ENCODE measurements at regions not wholly inside any gene's neighbourhood (a gene's known extent, or its start where the extent isn't known, plus 50 kb on each side); places are given as distances from the start of the nearest gene placed in this dataset.

DNA sequence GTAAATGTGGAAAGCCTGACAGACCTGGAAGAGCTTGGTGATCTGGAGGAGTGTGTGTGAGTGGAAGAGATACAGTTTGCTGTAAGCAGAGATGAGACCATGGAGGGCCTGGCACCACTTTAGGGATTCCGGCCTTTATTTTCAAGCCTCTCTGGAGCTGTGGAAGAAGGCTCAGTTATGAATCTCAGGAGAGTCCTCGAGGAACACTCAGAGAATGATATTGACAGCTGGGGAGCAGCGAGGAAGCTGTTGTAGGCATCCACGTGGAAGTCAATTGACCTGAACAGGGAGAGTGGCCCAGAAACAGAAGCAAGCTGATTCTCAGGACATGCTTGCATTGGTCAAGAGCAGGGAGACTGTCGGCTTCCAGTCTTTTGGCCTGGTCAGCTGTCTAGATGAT, 108.4 kb upstream of the FOXQ1 start:
- Histone ChIP-seq H3K9me3 (ENCODE audit: control insufficient read depth, low read length) (no peaks in the 10 kb centered on the region), H3K27ac (ENCODE audit: insufficient read depth, low read length, poor library complexity, severe bottlenecking) (no peak overlapping the region), H3K36me3 (ENCODE audit: control insufficient read depth, insufficient read depth, low read length) (no peaks in the 10 kb centered on the region), H3K4me1 (ENCODE audit: control insufficient read depth, insufficient read depth, low read length, poor library complexity, severe bottlenecking) (no peaks in the 10 kb centered on the region), H3K27me3 (replicated peaks; ENCODE audit: control insufficient read depth, insufficient read depth, low read length, poor library complexity, severe bottlenecking) (no peaks in the 10 kb centered on the region), H3K4me3 (ENCODE audit: insufficient read depth, low read depth, low read length, poor library complexity, severe bottlenecking) (no peak overlapping the region)
- DNase-seq, result no peak

DNA sequence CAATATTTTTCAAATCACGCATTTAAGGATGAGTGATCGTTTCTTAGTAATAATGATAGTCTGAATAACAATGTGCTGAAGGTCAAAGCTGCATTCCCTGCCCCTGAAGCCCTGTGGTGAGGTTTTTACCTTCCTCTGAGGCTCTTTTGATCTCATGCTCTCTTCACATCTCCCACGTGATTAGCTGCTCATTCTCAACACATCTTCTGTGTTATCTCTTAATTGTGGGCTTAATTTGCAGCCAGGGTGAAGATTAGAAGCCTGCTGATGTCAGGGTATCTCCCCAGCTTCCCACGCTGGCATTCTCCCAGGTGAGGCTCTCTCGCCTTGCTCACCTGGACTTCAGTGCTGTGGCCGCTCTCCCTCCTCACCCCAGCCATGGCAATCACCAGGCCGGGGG, 109.7 kb upstream of the FOXQ1 start:
- DNase-seq, result no peak
- H3K27ac ChIP-seq (ENCODE audit: insufficient read depth, low read length, poor library complexity, severe bottlenecking), result no peak overlapping the region
- H3K4me3 ChIP-seq (ENCODE audit: insufficient read depth, low read depth, low read length, poor library complexity, severe bottlenecking), result no peak overlapping the region
- H3K27me3 ChIP-seq (replicated peaks; ENCODE audit: control insufficient read depth, insufficient read depth, low read length, poor library complexity, severe bottlenecking), result no peaks in the 10 kb centered on the region
- H3K4me1 ChIP-seq (ENCODE audit: control insufficient read depth, insufficient read depth, low read length, poor library complexity, severe bottlenecking), result no peaks in the 10 kb centered on the region
- H3K9me3 ChIP-seq (ENCODE audit: control insufficient read depth, low read length), result no peaks in the 10 kb centered on the region
- no peaks in the 10 kb centered on the region for H3K36me3 ChIP-seq (ENCODE audit: control insufficient read depth, insufficient read depth, low read length)

DNA sequence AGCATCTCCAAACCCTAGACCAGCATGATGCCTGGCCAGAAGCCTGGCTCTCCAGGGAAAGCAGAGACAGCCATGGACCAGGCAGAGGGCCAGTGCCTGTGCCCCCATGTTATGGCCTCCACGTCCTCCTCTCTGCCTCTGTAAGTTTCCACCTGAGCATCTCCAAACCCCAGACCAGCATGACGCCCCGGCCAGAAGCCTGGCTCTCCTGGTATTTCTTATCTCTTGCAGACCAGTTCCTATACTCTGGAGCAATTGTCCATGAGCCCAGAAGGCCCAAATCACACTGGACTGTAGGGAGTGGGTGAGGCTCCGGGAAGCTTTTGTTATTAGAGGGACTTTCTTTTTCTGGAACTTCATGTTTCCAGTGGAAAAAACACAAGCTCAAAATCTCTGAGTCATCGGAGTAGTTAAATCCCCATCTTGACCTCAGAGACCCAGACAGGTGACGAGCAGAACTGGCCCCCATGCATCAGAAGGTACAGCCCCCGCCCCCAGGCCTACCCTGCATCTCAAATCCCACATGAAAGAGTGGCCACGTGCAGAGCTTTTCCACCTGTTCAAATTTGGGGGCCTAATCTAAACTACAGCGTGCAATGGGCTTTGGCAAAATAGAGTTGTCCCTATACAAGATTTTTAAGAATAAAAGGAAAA, 110.2 kb upstream of the FOXQ1 start:
- no peaks in the 10 kb centered on the region for H3K4me1 ChIP-seq (ENCODE audit: control insufficient read depth, insufficient read depth, low read length, poor library complexity, severe bottlenecking)
- no peak for DNase-seq
- H3K27me3 ChIP-seq (replicated peaks; ENCODE audit: control insufficient read depth, insufficient read depth, low read length, poor library complexity, severe bottlenecking), result no peaks in the 10 kb centered on the region
- H3K27ac ChIP-seq (ENCODE audit: insufficient read depth, low read length, poor library complexity, severe bottlenecking), result no peak overlapping the region
- no peaks in the 10 kb centered on the region for H3K9me3 ChIP-seq (ENCODE audit: control insufficient read depth, low read length)
- no peak overlapping the region for H3K4me3 ChIP-seq (ENCODE audit: insufficient read depth, low read depth, low read length, poor library complexity, severe bottlenecking)
- H3K36me3 ChIP-seq (ENCODE audit: control insufficient read depth, insufficient read depth, low read length), result no peaks in the 10 kb centered on the region

DNA sequence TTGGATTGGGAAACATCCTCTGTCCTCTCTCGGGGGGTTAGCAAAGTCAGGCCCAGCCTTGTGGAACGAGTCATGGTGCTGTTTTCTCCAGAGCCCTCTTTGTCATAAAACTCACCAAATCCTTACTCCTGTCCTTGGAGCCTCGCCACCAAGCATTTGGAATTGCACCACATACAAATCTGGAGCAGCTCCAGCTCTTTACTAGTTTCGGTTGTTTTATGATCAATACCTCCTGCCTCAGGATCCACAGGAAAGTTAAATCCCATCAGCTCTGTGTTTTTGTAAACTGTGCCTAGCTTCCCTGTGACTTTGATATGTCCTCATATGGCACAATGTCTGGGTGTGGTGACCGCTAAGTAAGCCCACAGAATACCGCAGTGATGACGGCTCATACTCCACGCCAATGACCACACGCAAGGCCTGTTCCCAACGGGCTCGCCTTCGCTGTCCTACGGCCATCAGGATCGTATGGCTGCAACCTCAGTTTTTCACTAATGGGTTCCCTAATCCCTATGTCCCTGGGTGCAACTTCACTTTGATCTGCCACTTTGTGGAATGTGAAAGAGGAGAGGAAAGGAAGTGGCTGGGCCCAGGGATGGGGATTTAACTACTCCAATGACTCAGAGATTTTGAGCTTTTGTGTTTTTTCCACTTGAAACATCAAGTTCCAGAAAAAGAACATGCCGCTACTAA, 111.3 kb upstream of the FOXQ1 start:
- Histone ChIP-seq H3K27ac (ENCODE audit: insufficient read depth, low read length, poor library complexity, severe bottlenecking) (no peak overlapping the region), H3K36me3 (ENCODE audit: control insufficient read depth, insufficient read depth, low read length) (no peaks in the 10 kb centered on the region), H3K27me3 (replicated peaks; ENCODE audit: control insufficient read depth, insufficient read depth, low read length, poor library complexity, severe bottlenecking) (no peaks in the 10 kb centered on the region), H3K9me3 (ENCODE audit: control insufficient read depth, low read length) (no peaks in the 10 kb centered on the region), H3K4me3 (ENCODE audit: insufficient read depth, low read depth, low read length, poor library complexity, severe bottlenecking) (no peak overlapping the region), H3K4me1 (ENCODE audit: control insufficient read depth, insufficient read depth, low read length, poor library complexity, severe bottlenecking) (no peaks in the 10 kb centered on the region)
- no peak for DNase-seq

DNA sequence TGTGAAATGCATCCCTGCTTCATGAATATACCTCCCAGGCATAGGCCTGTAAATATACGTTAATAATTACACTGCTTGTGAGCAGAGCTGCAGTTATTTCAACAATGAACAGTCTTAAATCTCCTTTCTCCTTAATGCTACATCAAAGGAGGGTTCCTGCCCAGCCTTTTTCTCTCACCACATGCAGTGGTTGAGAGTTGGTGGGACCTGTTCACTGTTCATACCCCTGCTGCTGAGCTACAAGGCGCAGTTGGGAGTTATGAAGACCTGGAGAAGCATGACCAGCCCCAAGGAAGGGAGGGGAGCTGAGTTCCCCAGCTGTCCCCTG, 111.9 kb upstream of the FOXQ1 start:
- no peaks in the 10 kb centered on the region for H3K9me3 ChIP-seq (ENCODE audit: control insufficient read depth, low read length)
- no peaks in the 10 kb centered on the region for H3K36me3 ChIP-seq (ENCODE audit: control insufficient read depth, insufficient read depth, low read length)
- H3K27me3 ChIP-seq (replicated peaks; ENCODE audit: control insufficient read depth, insufficient read depth, low read length, poor library complexity, severe bottlenecking), result no peaks in the 10 kb centered on the region
- no peak overlapping the region for H3K27ac ChIP-seq (ENCODE audit: insufficient read depth, low read length, poor library complexity, severe bottlenecking)
- DNase-seq, result no peak
- no peak overlapping the region for H3K4me3 ChIP-seq (ENCODE audit: insufficient read depth, low read depth, low read length, poor library complexity, severe bottlenecking)
- no peaks in the 10 kb centered on the region for H3K4me1 ChIP-seq (ENCODE audit: control insufficient read depth, insufficient read depth, low read length, poor library complexity, severe bottlenecking)

DNA sequence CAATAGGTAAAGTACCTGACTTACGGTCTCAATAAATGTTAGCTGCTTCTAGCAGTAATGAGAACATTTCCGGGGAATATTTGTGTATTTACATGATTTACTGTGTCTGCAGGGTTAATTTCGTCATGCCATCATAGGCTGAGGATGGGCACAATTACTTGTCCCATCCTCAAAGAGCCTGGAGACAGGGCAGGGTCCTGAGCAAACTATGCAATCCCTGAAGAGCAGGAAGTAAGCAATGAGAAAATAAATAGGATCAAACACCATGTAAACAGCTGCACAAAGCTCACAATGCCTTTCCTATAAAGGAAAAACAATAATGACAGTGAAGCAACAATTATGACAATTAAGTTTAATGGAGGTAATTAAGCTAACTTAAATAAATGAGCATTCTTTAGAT, 114.6 kb upstream of the FOXQ1 start:
- Histone ChIP-seq H3K27me3 (replicated peaks; ENCODE audit: control insufficient read depth, insufficient read depth, low read length, poor library complexity, severe bottlenecking) (no peaks in the 10 kb centered on the region), H3K4me3 (ENCODE audit: insufficient read depth, low read depth, low read length, poor library complexity, severe bottlenecking) (no peak overlapping the region), H3K4me1 (ENCODE audit: control insufficient read depth, insufficient read depth, low read length, poor library complexity, severe bottlenecking) (no peaks in the 10 kb centered on the region), H3K27ac (ENCODE audit: insufficient read depth, low read length, poor library complexity, severe bottlenecking) (no peak overlapping the region), H3K9me3 (ENCODE audit: control insufficient read depth, low read length) (no peaks in the 10 kb centered on the region), H3K36me3 (ENCODE audit: control insufficient read depth, insufficient read depth, low read length) (no peaks in the 10 kb centered on the region)
- no peak for DNase-seq

DNA sequence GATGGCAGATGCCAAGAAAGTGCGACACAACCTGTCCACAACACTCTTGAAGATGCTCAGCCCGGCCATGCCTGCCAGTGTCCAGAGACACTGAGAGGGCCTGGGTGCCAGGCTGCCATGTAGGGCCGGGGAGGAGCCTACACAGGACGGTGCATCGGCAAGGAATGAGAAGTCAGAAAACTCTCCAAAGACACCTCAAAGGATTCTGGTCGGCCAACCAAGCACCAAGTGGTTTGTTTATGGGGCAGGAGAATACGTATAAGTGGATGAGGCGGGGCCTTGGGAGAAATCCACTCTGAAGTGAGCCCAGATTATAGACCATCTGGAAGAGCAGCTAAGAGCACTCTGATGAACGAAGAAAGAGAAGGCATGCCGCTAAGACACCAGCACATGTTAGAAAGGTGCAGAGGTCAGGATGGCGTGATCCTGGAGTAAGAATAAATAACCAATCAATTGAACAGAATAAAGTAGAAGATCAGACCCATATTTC, 120.7 kb upstream of the FOXQ1 start:
- Histone ChIP-seq H3K4me3 (ENCODE audit: insufficient read depth, low read depth, low read length, poor library complexity, severe bottlenecking) (no peak overlapping the region), H3K27me3 (replicated peaks; ENCODE audit: control insufficient read depth, insufficient read depth, low read length, poor library complexity, severe bottlenecking) (no peaks in the 10 kb centered on the region), H3K36me3 (ENCODE audit: control insufficient read depth, insufficient read depth, low read length) (no peaks in the 10 kb centered on the region), H3K27ac (ENCODE audit: insufficient read depth, low read length, poor library complexity, severe bottlenecking) (no peak overlapping the region), H3K9me3 (ENCODE audit: control insufficient read depth, low read length) (no peaks in the 10 kb centered on the region), H3K4me1 (ENCODE audit: control insufficient read depth, insufficient read depth, low read length, poor library complexity, severe bottlenecking) (no peaks in the 10 kb centered on the region)
- DNase-seq, result no peak

DNA sequence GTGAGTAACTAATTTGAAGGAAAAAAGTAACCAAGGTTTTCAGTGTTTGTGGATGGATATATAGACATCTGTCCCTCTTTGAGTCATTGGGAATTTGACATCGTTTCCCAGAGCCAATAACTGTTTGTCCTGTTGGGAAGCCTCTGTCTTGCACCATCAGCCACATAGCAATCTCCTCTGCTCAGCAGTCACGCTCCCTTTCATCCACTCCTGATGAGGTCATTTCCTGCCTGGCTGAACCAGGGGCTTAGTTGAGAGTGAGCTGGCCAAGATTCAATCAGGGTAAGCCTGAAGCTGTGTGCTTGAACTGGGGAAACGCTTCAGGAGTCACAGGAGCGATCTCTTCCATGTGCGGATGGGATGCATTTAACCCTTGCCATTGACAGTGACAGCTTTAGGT, 121.5 kb upstream of the FOXQ1 start:
- no peak for DNase-seq

DNA sequence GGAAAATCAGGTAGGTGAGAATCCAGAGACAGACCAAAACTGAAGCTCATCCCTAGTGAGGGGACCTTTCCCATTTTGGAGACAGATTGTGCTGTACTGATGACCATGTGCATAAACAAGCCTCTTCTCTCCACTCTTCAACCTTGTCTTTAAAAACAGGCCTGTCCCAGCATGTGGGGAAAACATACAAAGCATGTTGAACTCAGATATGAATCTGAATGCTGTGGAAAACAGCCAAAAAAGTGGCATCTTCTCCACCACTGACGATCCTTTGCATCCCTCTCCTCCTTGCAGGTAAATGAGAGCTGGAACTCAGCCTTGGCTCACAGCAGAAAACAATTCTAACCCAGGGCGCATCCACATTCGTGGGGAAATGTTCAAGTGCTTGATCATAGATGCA, 123.7 kb upstream of the FOXQ1 start:
- no peak for DNase-seq
- Histone ChIP-seq H3K27me3 (replicated peaks; ENCODE audit: control insufficient read depth, insufficient read depth, low read length, poor library complexity, severe bottlenecking) (no peaks in the 10 kb centered on the region), H3K9me3 (ENCODE audit: control insufficient read depth, low read length) (no peaks in the 10 kb centered on the region), H3K4me1 (ENCODE audit: control insufficient read depth, insufficient read depth, low read length, poor library complexity, severe bottlenecking) (no peaks in the 10 kb centered on the region), H3K4me3 (ENCODE audit: insufficient read depth, low read depth, low read length, poor library complexity, severe bottlenecking) (no peak overlapping the region), H3K27ac (ENCODE audit: insufficient read depth, low read length, poor library complexity, severe bottlenecking) (no peak overlapping the region), H3K36me3 (ENCODE audit: control insufficient read depth, insufficient read depth, low read length) (no peaks in the 10 kb centered on the region)

More for the DNA sequence above, 121.5 kb upstream of the FOXQ1 start:
- Histone ChIP-seq H3K36me3 (ENCODE audit: control insufficient read depth, insufficient read depth, low read length) (no peaks in the 10 kb centered on the region), H3K27me3 (replicated peaks; ENCODE audit: control insufficient read depth, insufficient read depth, low read length, poor library complexity, severe bottlenecking) (no peaks in the 10 kb centered on the region), H3K4me1 (ENCODE audit: control insufficient read depth, insufficient read depth, low read length, poor library complexity, severe bottlenecking) (no peaks in the 10 kb centered on the region), H3K27ac (ENCODE audit: insufficient read depth, low read length, poor library complexity, severe bottlenecking) (no peak overlapping the region), H3K9me3 (ENCODE audit: control insufficient read depth, low read length) (no peaks in the 10 kb centered on the region), H3K4me3 (ENCODE audit: insufficient read depth, low read depth, low read length, poor library complexity, severe bottlenecking) (no peak overlapping the region)

DNA sequence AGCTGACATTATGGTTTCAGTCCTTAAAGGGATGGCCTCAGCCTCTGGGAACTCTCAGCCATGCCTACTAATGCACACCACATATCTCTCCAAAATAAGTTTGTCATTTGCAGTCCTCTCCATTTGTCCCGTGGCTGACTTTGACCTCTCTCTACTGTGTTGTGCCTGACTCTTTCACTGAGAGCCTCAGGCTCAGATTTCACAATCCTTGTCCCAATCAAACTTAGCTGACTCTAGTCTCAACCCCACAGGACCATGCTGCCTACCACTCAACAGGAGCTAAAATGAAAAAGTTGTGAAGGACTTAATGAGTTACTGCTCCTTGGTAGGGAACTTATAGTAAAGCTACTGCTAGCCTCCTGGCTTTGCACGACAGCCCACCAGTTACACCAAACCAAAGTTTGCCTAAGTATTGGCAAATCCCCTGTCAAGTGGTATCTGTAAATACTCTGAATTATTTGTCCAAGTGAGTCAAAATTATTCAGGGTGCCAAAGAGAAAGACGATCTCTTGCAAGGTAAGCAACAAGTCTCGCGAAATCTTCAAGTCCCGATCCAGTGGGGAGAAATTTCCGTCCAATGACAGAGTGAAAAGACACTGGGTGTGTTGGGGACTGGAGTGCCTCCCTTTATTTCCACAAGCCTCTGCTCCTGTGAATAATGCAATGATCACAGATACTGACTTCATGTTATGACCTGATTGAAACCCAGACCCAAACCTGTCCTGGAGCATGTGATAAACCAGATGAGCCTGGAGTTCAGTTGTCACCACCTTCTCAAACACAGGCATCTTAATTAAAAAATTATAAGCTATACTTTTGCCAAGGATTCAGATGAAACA, 124.4 kb upstream of the FOXQ1 start:
- Histone ChIP-seq H3K27ac (ENCODE audit: insufficient read depth, low read length, poor library complexity, severe bottlenecking) (no peak overlapping the region), H3K36me3 (ENCODE audit: control insufficient read depth, insufficient read depth, low read length) (no peaks in the 10 kb centered on the region), H3K27me3 (replicated peaks; ENCODE audit: control insufficient read depth, insufficient read depth, low read length, poor library complexity, severe bottlenecking) (no peaks in the 10 kb centered on the region), H3K4me1 (ENCODE audit: control insufficient read depth, insufficient read depth, low read length, poor library complexity, severe bottlenecking) (no peaks in the 10 kb centered on the region), H3K9me3 (ENCODE audit: control insufficient read depth, low read length) (no peaks in the 10 kb centered on the region), H3K4me3 (ENCODE audit: insufficient read depth, low read depth, low read length, poor library complexity, severe bottlenecking) (no peak overlapping the region)
- DNase-seq, result no peak

All from effector memory CD4-positive, alpha-beta T cell (primary cell).